Small intestine (tissue), 7 donors: ENCODE measurements at regions not wholly inside any gene's neighbourhood (a gene's known extent, or its start where the extent isn't known, plus 50 kb on each side); places are given as distances from the start of the nearest gene placed in this dataset.
"Not testable (repeated sequence)": the region's sequence is repeated elsewhere in the genome, so short reads cannot be mapped to it uniquely, and the experiment has no call there.

Experiments
- DNase-seq, 2 donors: peaks; one replicate each; pipeline versions ENCODE4 v3.0.0 to v3.0.0-alpha.2; 2013
- FAIRE-seq: peaks from 2 replicates; lab custom pipeline; 2012; peaks lifted over from hg19 to GRCh38; lab: Jason Lieb, UNC
- H3K27ac ChIP-seq, 3 donors: one replicate each; pipeline ENCODE4 v1.5.1; 2013; ENCODE audit warnings: low read length in 2 of 3, mild to moderate bottlenecking in 2 of 3, control low read depth in 1 of 3, inconsistent platforms in 1 of 3, low read depth in 1 of 3, moderate library complexity in 1 of 3
- H3K27me3 ChIP-seq, 3 donors: one replicate each; pipeline ENCODE4 v1.6.1; 2013; ENCODE audit warnings: low read length in 3 of 3, inconsistent platforms in 1 of 3; ENCODE audit not compliant: control insufficient read depth in 3 of 3, insufficient read depth in 3 of 3
- H3K36me3 ChIP-seq, 3 donors: one replicate each; pipeline ENCODE4 v1.6.1; 2013; ENCODE audit warnings: low read length in 3 of 3, inconsistent platforms in 1 of 3, low read depth in 1 of 3, mild to moderate bottlenecking in 1 of 3, moderate library complexity in 1 of 3; ENCODE audit not compliant: control insufficient read depth in 3 of 3, insufficient read depth in 2 of 3
- H3K4me1 ChIP-seq, 3 donors: one replicate each; pipeline ENCODE4 v1.6.1; 2013; ENCODE audit warnings: low read length in 2 of 3, inconsistent platforms in 1 of 3, low read depth in 1 of 3, mild to moderate bottlenecking in 1 of 3, moderate library complexity in 1 of 3; ENCODE audit not compliant: control insufficient read depth in 3 of 3, insufficient read depth in 2 of 3
- H3K4me3 ChIP-seq, 3 donors: one replicate each; pipeline ENCODE4 v1.5.1; 2013; ENCODE audit warnings: low read length in 3 of 3, control low read depth in 1 of 3, inconsistent platforms in 1 of 3, low read depth in 1 of 3, mild to moderate bottlenecking in 1 of 3, moderate library complexity in 1 of 3
- H3K9me3 ChIP-seq, 2 donors: one replicate each; pipeline ENCODE4 v1.6.1; 2013; ENCODE audit warnings: low read depth in 1 of 2, low read length in 1 of 2; ENCODE audit not compliant: control insufficient read depth in 2 of 2, insufficient read depth in 1 of 2
- WGBS, 3 donors: extraction: QIAGEN DNeasy Blood & Tissue Kit; methylation state at CpG; one replicate each; pipeline ENCODE4 v1.1.7; 2013; 5-methylcytosine and 5-hydroxymethylcytosine counted together
- donor health status: healthy with polysubstance abuse.
- donor health status: control.
- donor health status: control.
- donor health status: Bipolar disorder and iron deficiency.
- donor health status: healthy.

DNA sequence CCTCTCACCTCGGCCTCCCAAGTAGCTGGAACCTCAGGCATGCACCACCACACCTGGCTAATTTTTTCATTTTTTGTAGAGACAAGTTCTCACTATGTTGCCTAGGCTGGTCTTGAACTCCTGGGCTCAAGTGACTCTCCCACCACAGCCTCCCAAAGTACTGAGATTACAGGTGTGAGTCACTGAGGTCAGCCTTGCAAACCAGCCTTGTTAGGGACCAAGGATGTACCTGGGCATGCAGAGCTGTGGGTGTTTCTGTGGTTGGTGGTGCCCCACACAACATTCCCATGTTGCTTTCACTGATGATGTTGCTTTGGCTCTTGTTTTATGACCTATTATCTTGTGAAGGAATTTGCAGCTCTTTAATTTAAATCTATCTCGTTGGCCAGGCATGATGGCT, 54.8 kb downstream of the OTUD1 start:
- WGBS, 3 donors, result 42 to 62% (median 52%) methylated on average over 2 of the region's 2 CpGs
- Histone ChIP-seq H3K9me3 (no peaks in the 10 kb centered on the region), H3K4me3 (no peak overlapping the region), H3K27ac (no peak overlapping the region), H3K4me1 (no peaks in the 10 kb centered on the region), H3K27me3 (peaks cover 0 to 2% (median 0%) of the 10 kb centered on the region in 3 donors), H3K36me3 (no peaks in the 10 kb centered on the region)
- no peak for FAIRE-seq
- no peak for DNase-seq

DNA sequence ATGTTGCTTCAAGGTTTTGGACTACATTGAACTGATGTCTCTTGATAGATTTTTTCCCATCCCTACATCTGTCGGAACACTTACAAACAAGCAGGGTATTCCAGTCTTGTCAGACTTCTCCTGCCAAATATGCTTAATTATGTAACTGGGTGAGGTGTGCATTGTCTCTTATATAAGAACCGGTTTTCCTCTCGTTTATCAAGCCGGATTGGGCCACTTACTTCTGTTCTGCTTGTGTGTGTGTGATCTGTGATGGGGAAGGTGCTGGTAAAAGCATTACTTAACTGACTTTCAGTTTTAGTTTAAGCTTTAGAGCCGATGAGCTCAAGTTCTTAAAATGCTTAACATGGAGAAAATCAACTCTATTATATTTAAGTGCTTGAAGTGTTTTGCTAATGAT, 57.9 kb downstream of the OTUD1 start:
- FAIRE-seq (no peak), DNase-seq (no peak)
- no peaks in the 10 kb centered on the region for H3K9me3 ChIP-seq
- no peak overlapping the region for H3K4me3 ChIP-seq
- H3K4me1 ChIP-seq, result no peaks in the 10 kb centered on the region
- H3K36me3 ChIP-seq, result no peaks in the 10 kb centered on the region
- H3K27me3 ChIP-seq, result peaks cover 0 to 1% (median 0%) of the 10 kb centered on the region in 3 donors
- WGBS, 3 donors, result 51 to 74% (median 66%) methylated on average over 5 of the region's 5 CpGs
- no peak overlapping the region for H3K27ac ChIP-seq

DNA sequence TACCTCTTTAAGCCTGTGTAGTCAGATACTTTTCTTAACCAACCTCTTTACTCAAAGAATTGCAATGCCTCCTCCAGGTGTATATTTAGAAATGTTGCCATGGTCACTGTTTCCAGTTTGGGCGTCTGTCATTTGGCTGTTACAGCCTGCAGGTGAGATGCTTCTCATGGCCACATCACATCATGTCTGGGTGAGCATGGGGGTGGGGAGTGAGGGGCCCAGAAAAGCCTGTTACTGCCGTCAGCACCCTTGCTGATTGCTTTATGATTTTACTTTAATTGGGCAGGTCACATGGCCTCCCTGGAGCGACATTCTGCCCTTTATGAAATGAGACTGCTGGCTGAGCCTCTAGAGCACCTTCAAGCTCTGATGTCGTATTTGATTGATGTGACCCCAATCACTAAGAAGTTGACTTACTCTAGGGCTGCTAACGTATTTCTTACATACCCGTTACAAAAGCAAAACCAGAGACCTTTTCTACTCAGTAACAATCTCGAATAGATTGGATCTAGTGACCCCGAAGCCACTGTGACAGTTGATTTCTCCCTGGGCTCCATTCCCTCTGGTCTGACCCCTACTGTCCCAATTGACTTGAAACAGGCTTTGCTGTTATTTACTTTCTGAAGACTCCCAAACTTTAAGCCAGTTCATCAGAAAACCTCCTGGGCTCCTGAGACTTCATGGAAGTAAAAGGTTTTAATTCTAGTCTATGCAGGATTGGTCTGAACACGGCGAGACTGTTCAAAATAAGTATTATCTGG, 60.7 kb downstream of the OTUD1 start:
- DNase-seq, result no peak
- 41 to 52% (median 51%) methylated on average over 10 of the region's 10 CpGs for WGBS, 3 donors
- no peaks in the 10 kb centered on the region for H3K9me3 ChIP-seq
- no peaks in the 10 kb centered on the region for H3K36me3 ChIP-seq
- no peak for FAIRE-seq
- no peak overlapping the region for H3K4me3 ChIP-seq
- no peaks in the 10 kb centered on the region for H3K4me1 ChIP-seq
- H3K27ac ChIP-seq, result no peak overlapping the region
- no peaks in the 10 kb centered on the region for H3K27me3 ChIP-seq

DNA sequence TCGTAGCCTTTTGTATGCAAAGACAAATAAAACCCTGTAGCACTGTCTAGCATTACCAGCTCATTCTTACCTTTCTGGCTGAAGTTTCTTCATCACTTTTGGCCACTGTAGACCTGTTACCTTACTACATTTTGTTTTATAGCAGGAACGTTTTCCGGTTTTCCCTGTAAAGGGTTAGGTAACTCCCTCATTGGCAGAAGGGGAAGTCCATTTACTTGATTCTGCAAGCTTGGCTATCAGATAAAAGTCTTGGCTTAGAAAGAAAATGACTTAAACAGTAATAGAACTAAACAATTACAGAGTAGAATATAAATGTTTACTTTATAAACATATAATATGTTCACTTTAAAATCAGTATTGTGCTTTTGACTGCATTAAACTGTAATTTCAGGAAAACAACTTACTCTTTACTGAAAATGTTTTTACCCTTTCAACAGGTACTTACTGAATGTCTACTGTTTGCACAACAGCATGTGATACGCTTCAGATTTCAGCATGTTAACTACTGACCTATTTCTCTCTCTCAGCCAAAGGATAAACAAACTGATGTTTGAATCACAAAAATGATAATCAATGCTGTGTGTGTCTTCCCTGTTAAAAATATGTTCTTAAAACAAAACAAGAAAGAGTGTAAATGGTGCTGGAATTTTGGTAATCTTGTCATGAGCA, 67.1 kb downstream of the OTUD1 start:
- Histone ChIP-seq H3K36me3 (no peaks in the 10 kb centered on the region), H3K4me3 (no peak overlapping the region), H3K27me3 (no peaks in the 10 kb centered on the region), H3K4me1 (no peaks in the 10 kb centered on the region), H3K27ac (no peak overlapping the region), H3K9me3 (no peaks in the 10 kb centered on the region)
- DNase-seq (no peak), FAIRE-seq (no peak)
- 61 to 71% (median 62%) methylated on average over 4 of the region's 4 CpGs for WGBS, 3 donors

DNA sequence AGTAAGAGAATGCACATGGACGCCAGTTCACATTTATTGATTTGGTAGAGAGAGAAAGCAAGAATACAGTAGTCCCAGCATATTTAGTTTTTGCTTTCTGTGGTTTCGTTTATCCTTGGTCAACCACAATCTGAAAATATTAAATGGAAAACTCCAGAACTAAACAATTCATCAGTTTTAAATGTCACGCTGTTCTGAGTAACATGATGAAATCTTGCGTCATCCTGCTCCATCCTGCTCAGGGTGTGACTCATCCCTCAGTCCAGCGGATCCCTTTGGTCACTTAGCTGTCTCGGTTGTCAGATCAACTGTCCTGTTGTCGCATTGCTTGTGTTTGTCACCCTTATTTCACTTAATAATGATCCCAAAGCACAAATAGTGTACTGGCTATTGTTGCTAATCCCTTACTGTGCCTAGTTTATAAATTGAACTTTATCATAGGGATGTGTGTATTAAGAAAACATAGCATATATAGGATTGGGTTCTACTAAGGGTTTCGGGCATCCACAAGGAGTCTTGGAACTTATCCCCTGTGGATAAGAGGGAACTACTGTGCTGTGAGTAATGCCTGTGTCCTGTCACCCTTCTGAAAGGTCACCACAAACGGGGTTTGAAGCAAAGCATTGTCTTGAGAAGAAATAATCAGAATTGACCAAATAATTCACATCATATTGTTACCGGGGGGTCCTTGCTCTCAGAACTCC, 73.6 kb downstream of the OTUD1 start:
- Histone ChIP-seq H3K4me3 (no peak overlapping the region), H3K36me3 (no peaks in the 10 kb centered on the region), H3K27ac (no peak overlapping the region), H3K9me3 (no peaks in the 10 kb centered on the region), H3K4me1 (no peaks in the 10 kb centered on the region), H3K27me3 (no peaks in the 10 kb centered on the region)
- DNase-seq (no peak), FAIRE-seq (no peak)
- WGBS, 3 donors, result 80 to 84% (median 84%) methylated on average over 10 of the region's 10 CpGs

DNA sequence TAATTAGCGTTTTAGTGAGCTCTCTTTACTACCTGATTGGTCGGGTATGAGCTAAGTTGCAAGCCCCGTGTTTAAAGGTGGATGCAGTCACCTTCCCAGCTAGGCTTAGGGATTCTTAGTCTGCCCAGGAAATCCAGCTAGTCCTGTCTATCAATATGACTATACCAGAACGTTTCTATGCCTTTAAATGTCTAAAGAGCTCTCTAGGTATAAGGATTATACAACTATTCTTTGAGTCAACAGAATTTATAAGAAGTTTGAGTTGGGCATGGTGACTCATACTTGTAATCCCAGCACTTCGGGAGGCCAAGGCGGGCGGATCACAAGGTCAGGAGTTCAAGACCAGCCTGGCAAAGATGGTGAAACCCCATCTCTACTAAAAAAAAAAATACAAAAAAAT, 74.7 kb downstream of the OTUD1 start:
- 61 to 77% (median 70%) methylated on average over 7 of the region's 7 CpGs for WGBS, 3 donors
- H3K4me3 ChIP-seq, H3K36me3 ChIP-seq, H3K4me1 ChIP-seq, FAIRE-seq, H3K27ac ChIP-seq, DNase-seq, H3K27me3 ChIP-seq, H3K9me3 ChIP-seq: not testable (repeated sequence)

DNA sequence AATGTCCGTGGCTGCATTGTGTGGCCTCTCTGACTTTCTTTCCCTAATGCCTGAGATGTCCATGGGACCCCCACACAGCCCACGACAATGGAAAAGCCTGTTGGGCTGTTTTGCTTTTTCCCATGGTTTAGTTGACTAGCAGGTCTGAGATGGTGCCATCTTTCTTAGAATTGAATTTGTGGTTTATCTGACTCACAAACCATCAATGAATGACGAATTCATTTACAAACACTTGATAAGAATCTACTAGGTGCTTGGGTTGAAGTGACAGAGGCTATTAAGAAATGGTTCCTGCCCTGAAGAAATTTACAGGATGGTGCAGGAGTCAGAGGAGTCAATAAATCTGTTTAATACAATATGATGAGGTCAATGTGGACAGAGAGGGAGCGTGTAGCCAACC, 75.4 kb downstream of the OTUD1 start:
- FAIRE-seq, result no peak

DNA sequence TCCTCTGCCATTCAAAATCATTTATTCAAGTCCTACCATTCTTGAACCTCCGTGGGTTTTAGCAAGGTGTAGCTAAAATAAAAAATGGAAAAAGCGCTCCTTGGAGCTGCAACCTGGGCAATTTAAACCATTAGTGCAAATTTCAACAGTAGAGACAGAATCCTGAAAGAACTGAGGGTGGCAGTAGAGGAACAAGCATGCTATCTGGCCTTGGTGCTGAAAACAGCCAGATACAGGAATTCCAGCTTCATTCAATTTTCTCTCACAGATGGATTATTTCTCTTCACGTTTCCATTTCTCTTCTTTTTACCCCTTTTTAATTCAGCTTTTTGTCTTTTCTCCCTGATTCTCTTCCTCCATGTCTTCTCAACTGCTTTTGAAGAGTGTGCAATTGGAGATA, 77.7 kb downstream of the OTUD1 start:
- DNase-seq (peak in 1 of 2 donors; percentile 8), FAIRE-seq (no peak)
- no peaks in the 10 kb centered on the region for H3K4me1 ChIP-seq
- no peaks in the 10 kb centered on the region for H3K9me3 ChIP-seq
- H3K4me3 ChIP-seq, result no peak overlapping the region
- H3K27me3 ChIP-seq, result no peaks in the 10 kb centered on the region
- 23 to 26% (median 24%) methylated on average over 3 of the region's 3 CpGs for WGBS, 3 donors
- no peaks in the 10 kb centered on the region for H3K36me3 ChIP-seq
- H3K27ac ChIP-seq, result no peak overlapping the region

More for the DNA sequence above, 75.4 kb downstream of the OTUD1 start:
- Histone ChIP-seq H3K36me3 (no peaks in the 10 kb centered on the region), H3K27ac (no peak overlapping the region), H3K4me3 (no peak overlapping the region), H3K9me3 (no peaks in the 10 kb centered on the region), H3K27me3 (no peaks in the 10 kb centered on the region), H3K4me1 (no peaks in the 10 kb centered on the region)
- 57 to 71% (median 59%) methylated on average over 4 of the region's 4 CpGs for WGBS, 3 donors
- DNase-seq, result no peak
